Mesodermal cell (in vitro differentiated cells): ENCODE measurements at regions not wholly inside any gene's neighbourhood (a gene's known extent, or its start where the extent isn't known, plus 50 kb on each side); places are given as distances from the start of the nearest gene placed in this dataset.
A peak's percentile ranks its signal among the peaks of the same experiment; 100 is the strongest.

Experiments used
- H3K27ac ChIP-seq: 2 replicates; pipeline ENCODE4 v1.7.0; 2013; ENCODE audit warnings: mild to moderate bottlenecking, low read depth, low read length, moderate library complexity; ENCODE audit not compliant: severe bottlenecking
- H3K36me3 ChIP-seq: 2 replicates; pipeline ENCODE4 v1.7.1; 2013; ENCODE audit warnings: mild to moderate bottlenecking, low read length, moderate library complexity; ENCODE audit not compliant: control insufficient read depth, insufficient read depth
- H3K4me1 ChIP-seq: one replicate; pipeline ENCODE4 v1.7.1; 2013; ENCODE audit warnings: mild to moderate bottlenecking, low read length; ENCODE audit not compliant: insufficient read depth, control insufficient read depth, poor library complexity, severe bottlenecking
- H3K4me3 ChIP-seq: 2 replicates; pipeline ENCODE4 v1.7.0; 2013; ENCODE audit warnings: low read length, control low read depth, mild to moderate bottlenecking; ENCODE audit not compliant: insufficient read depth, poor library complexity, severe bottlenecking; ENCODE audit errors: extremely low read depth
- H3K9me3 ChIP-seq: 2 replicates; pipeline ENCODE4 v1.7.1; 2013; ENCODE audit warnings: mild to moderate bottlenecking, low read length, moderate library complexity; ENCODE audit not compliant: control insufficient read depth
- WGBS, 2 experiments: methylation state at CpG; one replicate each; pipeline ENCODE4 v1.1.5; 2013; ENCODE audit warnings: missing lambda C conversion rate in 2 of 2; ENCODE audit not compliant: insufficient coverage in 2 of 2; 5-methylcytosine and 5-hydroxymethylcytosine counted together

DNA sequence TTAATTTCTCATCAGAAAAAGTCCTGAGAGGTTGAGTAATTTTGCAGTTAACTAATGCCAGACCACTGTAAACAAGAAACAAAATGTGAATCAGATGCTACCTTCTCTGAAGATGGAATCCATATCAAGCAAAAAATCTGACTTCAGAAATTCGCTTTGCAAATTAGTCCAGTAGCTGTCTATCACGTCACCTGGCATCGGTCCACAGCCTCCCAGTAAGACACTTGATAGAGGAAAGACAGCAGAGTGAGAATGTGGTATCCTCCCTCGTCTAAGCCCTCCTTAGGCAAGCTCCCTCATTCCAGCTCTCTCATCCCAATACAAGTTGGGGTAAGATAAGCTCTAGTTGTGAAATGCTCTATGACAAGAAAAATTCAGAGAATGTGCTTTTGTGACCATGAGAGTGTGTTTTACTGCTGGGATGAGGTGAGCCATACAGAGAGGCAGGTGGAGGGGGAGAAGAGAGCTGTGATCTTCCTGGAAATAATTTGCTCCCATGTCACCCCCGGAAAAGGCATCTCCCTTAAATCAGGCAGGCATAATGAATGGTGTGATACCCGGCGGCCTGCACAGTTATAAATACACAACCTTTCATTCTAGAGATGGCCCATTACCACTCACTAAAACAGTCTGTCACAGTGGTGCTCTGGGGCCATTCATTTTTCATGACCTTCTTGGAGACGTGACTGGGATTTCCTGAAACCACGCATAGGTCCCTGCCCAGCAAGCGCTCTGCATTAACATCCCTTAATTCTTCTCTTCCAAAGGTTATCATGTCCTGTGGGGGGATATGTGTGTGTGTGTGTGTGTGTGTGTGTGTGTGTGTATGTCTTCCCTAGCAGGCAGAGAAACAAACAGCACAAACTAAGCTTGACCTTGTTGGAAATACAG lies 602.0 kb upstream of the KCNMB2 start:
- peaks cover 11% of the 10 kb centered on the region for H3K4me1 ChIP-seq
- H3K9me3 ChIP-seq, result no peaks in the 10 kb centered on the region
- H3K27ac ChIP-seq, result peak overlapping the region; percentile 68
- H3K36me3 ChIP-seq, result no peaks in the 10 kb centered on the region
- no peak overlapping the region for H3K4me3 ChIP-seq
- WGBS, 2 experiments, result 69 to 73% methylated on average over 4 to 6 of the region's 10 CpGs

- H3K4me3 ChIP-seq, result no peak overlapping the region
- H3K36me3 ChIP-seq, result no peaks in the 10 kb centered on the region
- no peaks in the 10 kb centered on the region for H3K9me3 ChIP-seq
- 61 to 88% methylated on average over 1 to 2 of the region's 6 CpGs for WGBS, 2 experiments
- peak overlapping the region; percentile 68 for H3K27ac ChIP-seq
- peaks cover 11% of the 10 kb centered on the region for H3K4me1 ChIP-seq
Observed at GRCh38 chr3:177935047-177935446, 601.2 kb upstream of the KCNMB2 start.

GRCh38 chr3:177936721-177937120 lies 599.5 kb upstream of the KCNMB2 start:
- WGBS, 2 experiments, result no CpG with 5 or more reads among the region's 2 CpGs
- no peaks in the 10 kb centered on the region for H3K9me3 ChIP-seq
- peaks cover 11% of the 10 kb centered on the region for H3K4me1 ChIP-seq
- H3K36me3 ChIP-seq, result no peaks in the 10 kb centered on the region
- no peak overlapping the region for H3K27ac ChIP-seq
- no peak overlapping the region for H3K4me3 ChIP-seq

- WGBS, 2 experiments, result 100% methylated on average over 1 of the region's 2 CpGs; no CpG with 5 or more reads in 1 of the 2 experiments
- Histone ChIP-seq H3K4me3 (no peak overlapping the region), H3K27ac (no peak overlapping the region), H3K36me3 (no peaks in the 10 kb centered on the region), H3K4me1 (no peaks in the 10 kb centered on the region), H3K9me3 (no peaks in the 10 kb centered on the region)
Observed at GRCh38 chr3:177942911-177943310, 593.3 kb upstream of the KCNMB2 start.

DNA sequence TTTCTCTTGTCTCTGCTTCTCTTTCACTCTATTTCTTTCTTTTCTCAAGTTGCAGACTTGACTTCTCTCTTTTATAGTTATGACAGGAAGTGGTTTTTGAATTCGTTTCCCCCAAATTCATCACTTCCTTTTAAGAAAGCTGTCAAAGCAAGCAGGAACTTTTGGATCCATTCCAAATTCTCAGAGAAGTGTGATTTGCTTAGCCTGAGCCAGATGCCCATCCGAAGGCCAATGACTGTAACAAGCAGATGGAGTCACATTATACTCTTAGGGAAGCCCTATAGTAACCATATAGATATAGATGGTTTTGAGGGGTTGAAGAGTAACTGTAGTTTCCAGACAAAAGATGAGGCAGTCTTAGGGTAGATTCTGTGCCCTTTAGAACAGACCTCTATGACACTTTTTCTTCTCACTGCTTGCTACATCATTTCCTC lies 592.0 kb upstream of the KCNMB2 start:
- no peak overlapping the region for H3K27ac ChIP-seq
- no peaks in the 10 kb centered on the region for H3K4me1 ChIP-seq
- no peak overlapping the region for H3K4me3 ChIP-seq
- no peaks in the 10 kb centered on the region for H3K9me3 ChIP-seq
- no peaks in the 10 kb centered on the region for H3K36me3 ChIP-seq
- 88% methylated on average over 1 of the region's 2 CpGs; no CpG with 5 or more reads in 1 of the 2 experiments for WGBS, 2 experiments

DNA sequence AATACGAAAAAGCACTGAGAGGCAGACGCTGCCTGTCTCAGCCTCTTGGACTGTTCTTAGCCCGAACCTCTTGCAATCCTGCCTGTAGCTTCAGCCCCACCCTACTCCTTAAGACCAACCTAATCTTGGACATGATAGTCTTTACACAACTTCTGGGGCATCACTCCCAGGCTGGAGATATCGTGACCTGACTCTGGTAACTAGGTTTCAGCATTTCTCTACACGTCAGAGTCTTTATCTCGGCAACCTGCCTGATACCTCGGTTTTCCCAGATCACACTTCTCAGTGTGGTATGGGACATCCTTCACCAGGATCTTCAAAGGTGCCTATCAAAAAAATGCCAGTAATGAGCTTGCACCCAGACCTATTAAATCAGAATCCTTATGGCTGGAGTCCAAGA lies 590.2 kb upstream of the KCNMB2 start:
- no peaks in the 10 kb centered on the region for H3K4me1 ChIP-seq
- no peaks in the 10 kb centered on the region for H3K36me3 ChIP-seq
- 96% methylated on average over 7 of the region's 7 CpGs for WGBS, 2 experiments
- H3K27ac ChIP-seq, result no peak overlapping the region
- H3K9me3 ChIP-seq, result no peaks in the 10 kb centered on the region
- H3K4me3 ChIP-seq, result no peak overlapping the region

DNA sequence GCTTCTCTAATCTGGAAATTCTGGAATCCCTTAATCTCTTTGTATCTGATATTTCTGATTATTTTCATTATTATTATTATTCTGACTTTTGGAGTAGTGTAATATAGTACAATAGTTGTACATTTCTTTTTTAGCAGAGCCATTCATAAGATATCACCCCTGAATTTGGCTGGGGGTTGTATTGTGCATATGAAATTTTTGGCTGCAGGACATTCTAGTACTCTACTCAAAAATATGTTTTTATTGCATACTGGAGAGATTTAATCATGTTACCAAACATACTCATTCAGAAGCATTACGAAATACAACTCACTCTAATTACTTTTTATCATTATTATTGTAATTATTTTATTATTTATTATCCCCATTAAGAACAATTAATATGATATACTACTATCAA lies 589.7 kb upstream of the KCNMB2 start:
- no peak overlapping the region for H3K4me3 ChIP-seq
- H3K36me3 ChIP-seq, result no peaks in the 10 kb centered on the region
- H3K9me3 ChIP-seq, result no peaks in the 10 kb centered on the region
- H3K27ac ChIP-seq, result no peak overlapping the region
- no CpG with 5 or more reads among the region's 1 CpG for WGBS, 2 experiments
- H3K4me1 ChIP-seq, result no peaks in the 10 kb centered on the region

- Histone ChIP-seq H3K4me1 (no peaks in the 10 kb centered on the region), H3K27ac (no peak overlapping the region), H3K4me3 (no peak overlapping the region), H3K9me3 (no peaks in the 10 kb centered on the region), H3K36me3 (no peaks in the 10 kb centered on the region)
- no CpG with 5 or more reads among the region's 3 CpGs for WGBS, 2 experiments
Observed at GRCh38 chr3:177946936-177947335, 589.3 kb upstream of the KCNMB2 start.

GRCh38 chr3:177947901-177948300 lies 588.3 kb upstream of the KCNMB2 start:
- Histone ChIP-seq H3K27ac (no peak overlapping the region), H3K4me3 (no peak overlapping the region), H3K36me3 (no peaks in the 10 kb centered on the region), H3K9me3 (no peaks in the 10 kb centered on the region), H3K4me1 (no peaks in the 10 kb centered on the region)
- WGBS, 2 experiments, result 71 to 100% methylated on average over 1 of the region's 2 CpGs

DNA sequence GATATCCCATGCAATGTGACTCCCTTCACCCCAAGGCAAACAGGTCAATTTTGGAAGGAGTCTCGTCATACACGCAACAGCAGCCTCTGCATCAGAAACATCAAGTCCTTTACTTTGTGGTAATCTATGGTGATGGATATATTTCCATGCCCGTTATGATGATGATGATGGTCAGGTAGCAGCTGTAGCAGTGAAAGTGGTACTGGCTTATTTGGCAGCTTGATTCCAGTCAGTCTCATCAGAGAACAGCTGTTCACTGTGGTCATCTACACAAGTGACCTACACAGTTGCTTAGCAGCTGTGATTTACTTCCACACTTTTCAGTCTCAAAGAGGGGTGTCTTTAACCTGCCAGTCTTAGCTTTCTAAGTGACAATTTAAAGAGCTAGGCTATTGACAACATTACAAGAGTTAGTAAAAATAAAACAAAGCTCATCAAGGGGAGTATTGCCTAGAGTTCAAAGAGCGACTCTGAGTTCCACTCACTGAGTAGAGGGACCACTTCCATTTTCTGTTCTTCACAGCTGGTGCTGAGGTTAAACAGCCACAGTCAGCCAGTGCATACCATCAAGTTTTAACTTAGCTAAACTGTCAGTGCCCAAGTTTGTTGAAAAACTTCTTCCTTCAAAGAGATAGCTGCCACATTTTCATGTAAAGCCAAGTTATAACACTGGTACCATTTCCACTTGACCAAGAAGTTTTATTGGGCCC lies 587.4 kb upstream of the KCNMB2 start:
- Histone ChIP-seq H3K36me3 (no peaks in the 10 kb centered on the region), H3K9me3 (no peaks in the 10 kb centered on the region), H3K4me1 (no peaks in the 10 kb centered on the region), H3K4me3 (no peak overlapping the region), H3K27ac (no peak overlapping the region)
- WGBS, 2 experiments, result 92 to 95% methylated on average over 1 to 2 of the region's 4 CpGs

DNA sequence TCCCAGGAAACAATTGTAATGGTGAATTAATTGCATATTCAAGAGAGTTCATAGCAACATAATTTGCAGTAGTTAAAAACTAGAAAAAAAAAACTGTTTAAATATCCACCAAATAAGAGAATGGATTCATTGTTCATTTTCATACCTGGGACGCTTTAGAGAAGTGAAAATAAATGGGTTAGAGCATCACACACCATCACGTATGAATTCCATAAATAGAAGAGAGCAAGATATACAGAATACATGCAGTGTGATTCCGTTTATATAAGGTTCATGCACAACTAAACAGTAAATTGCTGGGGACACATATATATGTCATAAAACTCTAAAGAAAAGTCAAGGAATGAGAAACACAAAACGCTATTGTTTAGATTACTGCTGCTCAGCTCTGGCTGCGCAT lies 577.0 kb upstream of the KCNMB2 start:
- Histone ChIP-seq H3K9me3 (no peaks in the 10 kb centered on the region), H3K4me3 (no peak overlapping the region), H3K27ac (no peak overlapping the region), H3K4me1 (no peaks in the 10 kb centered on the region), H3K36me3 (no peaks in the 10 kb centered on the region)
- 83 to 100% methylated on average over 1 to 3 of the region's 5 CpGs for WGBS, 2 experiments
